ENCODE measurements at regions not wholly inside any gene's neighbourhood (a gene's known extent, or its start where the extent isn't known, plus 50 kb on each side); places are given as distances from the start of the nearest gene placed in this dataset.

DNA sequence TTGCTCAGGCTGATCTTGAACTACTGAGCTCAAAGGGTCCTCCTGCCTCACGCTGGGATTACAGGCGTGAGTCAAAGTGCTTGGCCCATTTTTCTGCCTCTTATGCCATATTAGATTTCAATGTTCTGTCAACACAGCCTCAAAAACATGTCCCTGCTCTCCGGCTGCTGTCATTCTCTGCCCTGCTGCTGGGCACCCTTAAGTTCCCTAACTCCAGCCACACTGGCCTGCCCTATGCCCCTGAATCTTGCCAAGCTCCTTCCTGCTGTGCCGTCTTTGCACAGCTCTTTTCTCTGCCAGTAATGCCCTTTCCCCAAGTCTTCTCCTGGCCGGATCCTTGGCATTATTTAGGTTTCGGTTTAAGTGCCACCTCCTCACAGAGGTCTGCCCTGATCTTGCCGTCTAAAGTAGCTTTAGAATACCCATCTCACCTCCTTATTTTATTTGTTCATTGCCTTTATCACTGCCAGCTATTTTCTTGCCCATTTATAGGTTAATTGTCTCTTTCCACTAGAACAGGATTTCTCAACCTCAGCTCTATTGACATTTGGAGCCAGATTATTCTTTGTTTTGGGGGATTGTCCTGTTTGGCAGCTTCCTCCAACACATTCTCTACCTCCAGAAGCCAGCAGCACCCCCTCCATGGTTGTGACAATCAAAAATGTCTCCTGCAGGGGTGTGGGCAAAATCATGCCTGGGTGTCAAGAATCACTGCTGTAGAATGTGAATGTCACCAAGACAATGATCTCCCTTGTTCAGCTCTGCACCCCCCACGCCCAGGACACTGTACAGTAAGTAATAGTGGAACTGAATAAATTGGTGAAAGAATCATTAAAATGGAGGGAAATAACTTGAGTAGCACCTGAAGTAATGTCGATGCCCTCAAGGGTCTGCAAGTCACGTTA lies 168.2 kb downstream of the CYLD start:
- TF ChIP-seq, protein P1, sequence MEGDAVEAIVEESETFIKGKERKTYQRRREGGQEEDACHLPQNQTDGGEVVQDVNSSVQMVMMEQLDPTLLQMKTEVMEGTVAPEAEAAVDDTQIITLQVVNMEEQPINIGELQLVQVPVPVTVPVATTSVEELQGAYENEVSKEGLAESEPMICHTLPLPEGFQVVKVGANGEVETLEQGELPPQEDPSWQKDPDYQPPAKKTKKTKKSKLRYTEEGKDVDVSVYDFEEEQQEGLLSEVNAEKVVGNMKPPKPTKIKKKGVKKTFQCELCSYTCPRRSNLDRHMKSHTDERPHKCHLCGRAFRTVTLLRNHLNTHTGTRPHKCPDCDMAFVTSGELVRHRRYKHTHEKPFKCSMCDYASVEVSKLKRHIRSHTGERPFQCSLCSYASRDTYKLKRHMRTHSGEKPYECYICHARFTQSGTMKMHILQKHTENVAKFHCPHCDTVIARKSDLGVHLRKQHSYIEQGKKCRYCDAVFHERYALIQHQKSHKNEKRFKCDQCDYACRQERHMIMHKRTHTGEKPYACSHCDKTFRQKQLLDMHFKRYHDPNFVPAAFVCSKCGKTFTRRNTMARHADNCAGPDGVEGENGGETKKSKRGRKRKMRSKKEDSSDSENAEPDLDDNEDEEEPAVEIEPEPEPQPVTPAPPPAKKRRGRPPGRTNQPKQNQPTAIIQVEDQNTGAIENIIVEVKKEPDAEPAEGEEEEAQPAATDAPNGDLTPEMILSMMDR (conservative IDR thresholded peaks at IDR 0.05; ENCODE audit: low read depth, low read length) = no peak
- TF ChIP-seq POLR2A (IDR thresholded peaks at IDR 0.05; ENCODE audit: low read depth, low read length) = no peak
- no peak for TF ChIP-seq RFX5 (IDR thresholded peaks at IDR 0.05; ENCODE audit: low read depth, low read length)
- TF ChIP-seq MXI1 (IDR thresholded peaks at IDR 0.05; ENCODE audit: borderline replicate concordance, low read depth, low read length) = no peak
- TF ChIP-seq RCOR1 (IDR thresholded peaks at IDR 0.05; ENCODE audit: insufficient replicate concordance, low read length) = no peak
- TF ChIP-seq MAFK (IDR thresholded peaks at IDR 0.05; ENCODE audit: low read depth, low read length) = no peak
- TF ChIP-seq FOS (IDR thresholded peaks at IDR 0.05; ENCODE audit: low read depth, low read length) = no peak

All from IMR-90 (cell line).